HEK293 (cell line): ENCODE measurements at regions not wholly inside any gene's neighbourhood (a gene's known extent, or its start where the extent isn't known, plus 50 kb on each side); places are given as distances from the start of the nearest gene placed in this dataset.
A peak's percentile ranks its signal among the peaks of the same experiment; 100 is the strongest.

Experiments
- CTCF ChIA-PET: fragments of 350-600 bp; formaldehyde crosslinking; extraction: SDS; loops from one replicate; lab custom pipeline; 2021; ENCODE audit warnings: antibody characterized with exemption; lab: Yijun Ruan, JAX
- POLR2A ChIA-PET: fragments of 300-600 bp; formaldehyde crosslinking; extraction: SDS; loops from one replicate; lab custom pipeline; 2020; ENCODE audit warnings: antibody characterized with exemption, inconsistent platforms; lab: Yijun Ruan, JAX
- H3K27ac ChIP-seq: fragments of 200-500 bp; sonication (Bioruptor generic); 2 replicates; pipeline ENCODE4 v1.5.1; 2014; ENCODE audit warnings: low read depth, low read length, control low read depth, inconsistent platforms; ENCODE audit errors: extremely low read depth
- H3K36me3 ChIP-seq, 2 experiments: fragments of 200-500 bp in 1 of 2; sonication (Bioruptor generic) in 1 of 2; 1 replicate in 1 of 2; 2 replicates in 1 of 2; pipeline ENCODE4 v1.5.1; 2014 to 2017; ENCODE audit warnings: inconsistent platforms in 2 of 2, low read length in 2 of 2; ENCODE audit not compliant: control insufficient read depth in 2 of 2, insufficient read depth in 1 of 2
- H3K4me1 ChIP-seq: fragments of 200-500 bp; sonication (Bioruptor generic); 2 replicates; pipeline ENCODE4 v1.5.1; 2014; ENCODE audit warnings: mild to moderate bottlenecking, low read length, inconsistent platforms; ENCODE audit not compliant: control insufficient read depth, insufficient read depth
- H3K4me3 ChIP-seq: 2 replicates; pipeline ENCODE4 v1.5.1; 2011; ENCODE audit warnings: low read depth, mild to moderate bottlenecking, control low read depth, low read length, moderate library complexity
- H3K9me3 ChIP-seq: fragments of 200-500 bp; sonication (Bioruptor generic); 2 replicates; pipeline ENCODE4 v1.5.1; 2014; ENCODE audit warnings: low read depth, low read length, inconsistent platforms; ENCODE audit not compliant: control insufficient read depth, insufficient read depth
- BCL11A ChIP-seq: fragments of 450-650 bp; formaldehyde crosslinking; IDR thresholded peaks from 2 replicates; pipeline ENCODE4 v1.5.1; 2016; ENCODE audit warnings: low read depth, missing biosample characterization, missing genetic modification characterization
- HOXC10 ChIP-seq: sonication (generic); formaldehyde crosslinking; IDR thresholded peaks from 2 replicates; pipeline ENCODE4 v1.8.1; 2023; ENCODE audit warnings: mild to moderate bottlenecking, missing genetic modification reagents
- KLF8 ChIP-seq: fragments of 450-650 bp; formaldehyde crosslinking; IDR thresholded peaks from 2 replicates; pipeline ENCODE4 v1.5.1; 2016; ENCODE audit warnings: missing biosample characterization, missing genetic modification characterization
- PRDM1 ChIP-seq: fragments of 450-650 bp; formaldehyde crosslinking; IDR thresholded peaks from 2 replicates; pipeline ENCODE4; 2016; ENCODE audit warnings: missing biosample characterization, missing genetic modification characterization
- WT1 ChIP-seq: fragments of 450-650 bp; formaldehyde crosslinking; IDR thresholded peaks from 2 replicates; pipeline ENCODE4 v1.5.1; 2016; ENCODE audit warnings: missing biosample characterization, missing genetic modification characterization
- ZBTB17 ChIP-seq: fragments of 450-650 bp; formaldehyde crosslinking; IDR thresholded peaks from 2 replicates; pipeline ENCODE4 v1.5.1; 2016; ENCODE audit warnings: missing biosample characterization, missing genetic modification characterization
- ZFP37 ChIP-seq: fragments of 450-650 bp; formaldehyde crosslinking; IDR thresholded peaks from 2 replicates; pipeline ENCODE4 v1.5.1; 2016; ENCODE audit warnings: missing biosample characterization, missing genetic modification characterization
- ZFP41 ChIP-seq: fragments of 450-650 bp; formaldehyde crosslinking; IDR thresholded peaks from 2 replicates; pipeline ENCODE4 v1.5.1; 2016; ENCODE audit warnings: missing biosample characterization, missing genetic modification characterization, borderline replicate concordance
- ZIC2 ChIP-seq: fragments of 450-650 bp; formaldehyde crosslinking; IDR thresholded peaks from 2 replicates; pipeline ENCODE4 v1.5.1; 2016; ENCODE audit warnings: missing biosample characterization, missing genetic modification characterization
- ZNF10 ChIP-seq: fragments of 450-650 bp; formaldehyde crosslinking; IDR thresholded peaks from 2 replicates; pipeline ENCODE4 v1.5.1; 2017; ENCODE audit warnings: missing biosample characterization, missing genetic modification characterization
- ZNF157 ChIP-seq: fragments of 450-650 bp; formaldehyde crosslinking; IDR thresholded peaks from 2 replicates; pipeline ENCODE4 v1.5.1; 2016; ENCODE audit warnings: missing biosample characterization, missing genetic modification characterization
- ZNF169 ChIP-seq: fragments of 450-650 bp; formaldehyde crosslinking; IDR thresholded peaks from 2 replicates; pipeline ENCODE4 v1.5.1; 2016; ENCODE audit warnings: missing biosample characterization, missing genetic modification characterization
- ZNF274 ChIP-seq, 2 experiments: fragments of 200-500 bp in 1 of 2; fragments of 450-650 bp in 1 of 2; sonication (Bioruptor generic) in 1 of 2; formaldehyde crosslinking in 1 of 2; IDR thresholded peaks; 2 replicates each; pipeline versions ENCODE4 v1.5.1 to v1.6.1; 2014 to 2016; ENCODE audit warnings: borderline replicate concordance in 1 of 2, inconsistent platforms in 1 of 2, low read length in 1 of 2, missing biosample characterization in 1 of 2, missing genetic modification characterization in 1 of 2
- ZNF341 ChIP-seq: fragments of 450-650 bp; formaldehyde crosslinking; IDR thresholded peaks from 2 replicates; pipeline ENCODE4; 2016; ENCODE audit warnings: low read depth, missing biosample characterization, missing genetic modification characterization
- ZNF391 ChIP-seq: fragments of 450-650 bp; formaldehyde crosslinking; IDR thresholded peaks from 2 replicates; pipeline ENCODE4 v1.5.1; 2016; ENCODE audit warnings: low read depth, missing biosample characterization, missing genetic modification characterization, borderline replicate concordance
- ZNF433 ChIP-seq: fragments of 450-650 bp; formaldehyde crosslinking; IDR thresholded peaks from 2 replicates; pipeline ENCODE4 v1.5.1; 2016; ENCODE audit warnings: missing biosample characterization, missing genetic modification characterization, low read depth
- ZNF473 ChIP-seq: fragments of 450-650 bp; formaldehyde crosslinking; IDR thresholded peaks from 2 replicates; pipeline ENCODE4 v1.5.1; 2017; ENCODE audit warnings: missing biosample characterization, missing genetic modification characterization
- ZNF48 ChIP-seq: fragments of 450-650 bp; formaldehyde crosslinking; IDR thresholded peaks from 2 replicates; pipeline ENCODE4 v1.5.1; 2016; ENCODE audit warnings: missing biosample characterization, missing genetic modification characterization
- ZNF549 ChIP-seq: fragments of 450-650 bp; IDR thresholded peaks from 2 replicates; pipeline ENCODE4 v1.5.1; 2018; ENCODE audit warnings: missing biosample characterization, missing genetic modification characterization, mild to moderate bottlenecking, inconsistent platforms, moderate library complexity
- ZNF610 ChIP-seq: fragments of 450-650 bp; formaldehyde crosslinking; IDR thresholded peaks from 2 replicates; pipeline ENCODE4 v1.5.1; 2016; ENCODE audit warnings: missing biosample characterization, missing genetic modification characterization, borderline replicate concordance
- ZNF654 ChIP-seq: fragments of 450-650 bp; formaldehyde crosslinking; IDR thresholded peaks from 2 replicates; pipeline ENCODE4 v1.5.1; 2016; ENCODE audit warnings: low read depth, missing biosample characterization, missing genetic modification characterization
- ZXDB ChIP-seq: fragments of 450-650 bp; formaldehyde crosslinking; IDR thresholded peaks from 2 replicates; pipeline ENCODE4 v1.5.1; 2016; ENCODE audit warnings: missing biosample characterization, missing genetic modification characterization

GRCh38 chr3:109731639-109732473, 394.5 kb upstream of the DPPA4 start:
- no peaks in the 10 kb centered on the region for H3K36me3 ChIP-seq
- CTCF ChIA-PET: interaction anchor here (0.5 kb wide), 1 partner anchor 687 kb away, joined by 3 read pairs; no protein-coding TSS in a partner anchor
- TF ChIP-seq WT1: no peak
- TF ChIP-seq KLF8: no peak
- no peak for TF ChIP-seq ZNF433 (tag by site-specific recombination)
- no peak for TF ChIP-seq ZNF169 (tag by site-specific recombination)
- no peak for TF ChIP-seq ZNF473 (tag by site-specific recombination)
- peak; percentile 44 for TF ChIP-seq ZNF654 (tag by site-specific recombination)

GRCh38 chr3:109743981-109744380, 406.6 kb upstream of the DPPA4 start:
- CTCF ChIA-PET: interaction anchor here (1.0 kb wide), 1 partner anchor 9 kb away, joined by 3 read pairs; no protein-coding TSS in a partner anchor
- POLR2A ChIA-PET: no interaction called here
- H3K4me3 ChIP-seq: no peak overlapping the region

More at GRCh38 chr3:109731639-109732473, 394.5 kb upstream of the DPPA4 start:
- POLR2A ChIA-PET: no interaction called here
- H3K27ac ChIP-seq: no peak overlapping the region
- H3K4me3 ChIP-seq: no peak overlapping the region
- no peaks in the 10 kb centered on the region for H3K4me1 ChIP-seq
- no peaks in the 10 kb centered on the region for H3K9me3 ChIP-seq

GRCh38 chr3:109772520-109772919, 435.2 kb upstream of the DPPA4 start:
- H3K4me3 ChIP-seq: no peak overlapping the region
- TF ChIP-seq ZNF654 (tag by site-specific recombination) (no peak), ZNF610 (tag by site-specific recombination) (no peak), ZNF549 (no peak)
- ChIA-PET CTCF (no interaction called here), POLR2A (no interaction called here)
- H3K9me3 ChIP-seq: no peaks in the 10 kb centered on the region
- H3K36me3 ChIP-seq: no peaks in the 10 kb centered on the region
- H3K4me1 ChIP-seq: no peaks in the 10 kb centered on the region
- no peak overlapping the region for H3K27ac ChIP-seq

More at GRCh38 chr3:109743981-109744380, 406.6 kb upstream of the DPPA4 start:
- Histone ChIP-seq H3K36me3 (no peaks in the 10 kb centered on the region), H3K27ac (no peak overlapping the region), H3K9me3 (no peaks in the 10 kb centered on the region), H3K4me1 (no peaks in the 10 kb centered on the region)
- TF ChIP-seq ZNF157 (tag by site-specific recombination): no peak
- TF ChIP-seq ZIC2: no peak
- TF ChIP-seq ZNF48 (tag by site-specific recombination): no peak
- TF ChIP-seq ZBTB17 (tag by site-specific recombination): no peak
- TF ChIP-seq ZFP41 (tag by site-specific recombination): no peak
- no peak for TF ChIP-seq ZFP37 (tag by site-specific recombination)
- TF ChIP-seq BCL11A (tag by site-specific recombination): no peak
- no peak for TF ChIP-seq ZNF274 (IDR thresholded peaks at IDR 0.05; ENCODE audit: low read length)
- TF ChIP-seq ZNF274 (tag by site-specific recombination; IDR thresholded peaks at IDR 0.05; ENCODE audit: borderline replicate concordance): no peak
- no peak for TF ChIP-seq PRDM1
- TF ChIP-seq ZXDB (tag by site-specific recombination): no peak
- TF ChIP-seq ZNF341 (tag by site-specific recombination): no peak
- TF ChIP-seq ZNF391: no peak
- TF ChIP-seq HOXC10 (CRISPR knock-in tag): no peak
- no peak for TF ChIP-seq ZNF10 (tag by site-specific recombination)
